WTC11 (cell line): ENCODE measurements at regions not wholly inside any gene's neighbourhood (a gene's known extent, or its start where the extent isn't known, plus 50 kb on each side); places are given as distances from the start of the nearest gene placed in this dataset.

ENCODE experiments used
- ATAC-seq: fragments of 200-7000 bp; cut with Tn5 transposase; 2 replicates; pipeline ENCODE4 v1.10.0; 2021; ENCODE audit warnings: mild to moderate bottlenecking, moderate library complexity
- CTCF ChIA-PET: fragments of 300-600 bp; sonication (Branson Sonifier 250); formaldehyde crosslinking; loops from one replicate; lab custom pipeline; 2021; ENCODE audit warnings: antibody characterized with exemption; lab: Charles Lee
- POLR2A ChIA-PET: fragments of 350-600 bp; sonication (Branson Sonifier 250); formaldehyde crosslinking; loops from one replicate; lab custom pipeline; 2021; ENCODE audit warnings: antibody characterized with exemption; lab: Charles Lee
- DNase-seq: peaks from one replicate; pipeline ENCODE4 v3.0.0; 2021; ENCODE audit warnings: low spot score
- H3K27ac Mint-ChIP-seq: 2 replicates; pipeline ENCODE4 v1.8.0; 2021; ENCODE audit warnings: mixed read lengths
- H3K27me3 Mint-ChIP-seq: 2 replicates; pipeline ENCODE4 v1.8.0; 2021; ENCODE audit warnings: low read depth, mild to moderate bottlenecking, moderate library complexity, mixed read lengths
- H3K36me3 Mint-ChIP-seq: 2 replicates; pipeline ENCODE4 v1.8.0; 2021; ENCODE audit warnings: mixed read lengths
- H3K4me1 Mint-ChIP-seq: 2 replicates; pipeline ENCODE4 v1.8.0; 2022; ENCODE audit warnings: mixed read lengths
- H3K4me3 Mint-ChIP-seq: 2 replicates; pipeline ENCODE4 v1.8.0; 2021; ENCODE audit warnings: mild to moderate bottlenecking, moderate library complexity, mixed read lengths
- H3K9me3 Mint-ChIP-seq: 2 replicates; pipeline ENCODE4 v1.8.0; 2021; ENCODE audit warnings: mixed read lengths
- AR ChIP-seq: fragments of 250-450 bp; sonication (Bioruptor Pico); IDR thresholded peaks from 2 replicates; pipeline ENCODE4 v1.9.0; 2021; ENCODE audit warnings: mild to moderate bottlenecking
- ATF2 ChIP-seq: sonication (generic); formaldehyde crosslinking; IDR thresholded peaks from 2 replicates; pipeline ENCODE4 v1.8.1; 2022; ENCODE audit warnings: low read depth, missing genetic modification reagents, borderline replicate concordance
- ATF3 ChIP-seq: sonication (generic); formaldehyde crosslinking; conservative IDR thresholded peaks from 2 replicates; pipeline ENCODE4 v1.8.1; 2022; ENCODE audit warnings: mild to moderate bottlenecking, missing genetic modification reagents
- ERG ChIP-seq: fragments of 250-450 bp; sonication (Bioruptor Pico); IDR thresholded peaks from 2 replicates; pipeline ENCODE4 v1.8.0; 2021; ENCODE audit warnings: mild to moderate bottlenecking
- FOXJ3 ChIP-seq: sonication (generic); formaldehyde crosslinking; IDR thresholded peaks from 2 replicates; pipeline ENCODE4 v1.9.0; 2021; ENCODE audit warnings: missing genetic modification reagents, mild to moderate bottlenecking, borderline replicate concordance
- GABPB1 ChIP-seq: sonication (generic); formaldehyde crosslinking; IDR thresholded peaks from 2 replicates; pipeline ENCODE4 v1.8.1; 2023; ENCODE audit warnings: mild to moderate bottlenecking, missing genetic modification reagents
- KAT7 ChIP-seq: sonication (generic); formaldehyde crosslinking; IDR thresholded peaks from 2 replicates; pipeline ENCODE4 v1.8.1; 2023; ENCODE audit warnings: missing genetic modification reagents, mild to moderate bottlenecking, borderline replicate concordance
- NFATC4 ChIP-seq: fragments of 250-450 bp; sonication (Bioruptor Pico); IDR thresholded peaks from 2 replicates; pipeline ENCODE4 v1.9.0; 2021; ENCODE audit warnings: mild to moderate bottlenecking
- NR1H2 ChIP-seq: sonication (generic); formaldehyde crosslinking; IDR thresholded peaks from 2 replicates; pipeline ENCODE4 v1.9.0; 2021; ENCODE audit warnings: mild to moderate bottlenecking, moderate library complexity, missing genetic modification reagents
- OVOL2 ChIP-seq: fragments of 250-450 bp; sonication (Bioruptor Pico); IDR thresholded peaks from 2 replicates; pipeline ENCODE4 v1.9.0; 2021; ENCODE audit warnings: mild to moderate bottlenecking, borderline replicate concordance
- PREB ChIP-seq: sonication (generic); formaldehyde crosslinking; IDR thresholded peaks from 2 replicates; pipeline ENCODE4 v1.8.1; 2022; ENCODE audit warnings: mild to moderate bottlenecking, missing genetic modification reagents, moderate library complexity, borderline replicate concordance
- SOX15 ChIP-seq: fragments of 250-450 bp; sonication (Bioruptor Pico); IDR thresholded peaks from 2 replicates; pipeline ENCODE4 v1.9.0; 2021; ENCODE audit warnings: mild to moderate bottlenecking
- USF1 ChIP-seq: sonication (generic); formaldehyde crosslinking; IDR thresholded peaks from 2 replicates; pipeline ENCODE4 v1.8.0; 2022; ENCODE audit warnings: mild to moderate bottlenecking, missing genetic modification reagents
- USF2 ChIP-seq: sonication (generic); formaldehyde crosslinking; IDR thresholded peaks from 2 replicates; pipeline ENCODE4 v1.8.1; 2023; ENCODE audit warnings: mild to moderate bottlenecking, missing genetic modification reagents, moderate library complexity
- ZMAT4 ChIP-seq: fragments of 250-450 bp; sonication (Bioruptor Pico); IDR thresholded peaks from 2 replicates; pipeline ENCODE4 v1.9.0; 2021; ENCODE audit warnings: mild to moderate bottlenecking
- ZNF671 ChIP-seq: fragments of 250-450 bp; sonication (Bioruptor Pico); IDR thresholded peaks from 2 replicates; pipeline ENCODE4 v1.8.0; 2021; ENCODE audit warnings: mild to moderate bottlenecking

- H3K27me3 Mint-ChIP-seq: peaks cover 15% of the 10 kb centered on the region
- no peak for DNase-seq
- ChIA-PET CTCF (no interaction called here), POLR2A (no interaction called here)
- peak overlapping the region; percentile 50 for H3K4me3 Mint-ChIP-seq
- H3K9me3 Mint-ChIP-seq: no peaks in the 10 kb centered on the region
- TF ChIP-seq PREB (no peak), SOX15 (CRISPR knock-in tag) (no peak), KAT7 (CRISPR knock-in tag) (no peak), OVOL2 (CRISPR knock-in tag) (no peak), NR1H2 (CRISPR knock-in tag) (no peak)
- H3K4me1 Mint-ChIP-seq: peaks cover 34% of the 10 kb centered on the region
- ATAC-seq: peak; percentile 70
- H3K27ac Mint-ChIP-seq: no peak overlapping the region
- no peaks in the 10 kb centered on the region for H3K36me3 Mint-ChIP-seq
Measured at GRCh38 chr9:79395755-79396154, 176.0 kb upstream of the TLE4 start.

- no peak for TF ChIP-seq NFATC4 (CRISPR knock-in tag)
- TF ChIP-seq ZMAT4 (CRISPR knock-in tag): no peak
- peak; percentile 78 for TF ChIP-seq USF1
- no peak for TF ChIP-seq OVOL2 (CRISPR knock-in tag)
- no peak for TF ChIP-seq AR (CRISPR knock-in tag)
- TF ChIP-seq FOXJ3 (CRISPR knock-in tag): no peak
- TF ChIP-seq ATF3 (CRISPR knock-in tag): no peak
- TF ChIP-seq ATF2 (CRISPR knock-in tag): no peak
- TF ChIP-seq USF2 (CRISPR knock-in tag): peak; percentile 88
- TF ChIP-seq ZNF671 (CRISPR knock-in tag): no peak
- no peak overlapping the region for H3K27ac Mint-ChIP-seq
- peaks cover 15% of the 10 kb centered on the region for H3K27me3 Mint-ChIP-seq
- POLR2A ChIA-PET: no interaction called here
- DNase-seq (no peak), ATAC-seq (no peak)
- CTCF ChIA-PET: no interaction called here
- peaks cover 34% of the 10 kb centered on the region for H3K4me1 Mint-ChIP-seq
- H3K9me3 Mint-ChIP-seq: no peaks in the 10 kb centered on the region
- H3K36me3 Mint-ChIP-seq: no peaks in the 10 kb centered on the region
- no peak overlapping the region; the same call in 1 of the 2 replicates for H3K4me3 Mint-ChIP-seq
Measured at GRCh38 chr9:79396168-79396567, 175.6 kb upstream of the TLE4 start.

- DNase-seq: no peak
- Mint-ChIP-seq H3K36me3 (no peaks in the 10 kb centered on the region), H3K4me1 (0 out of 2 replicates have a peak, but pooled peaks cover 2% of the 10 kb centered on the region), H3K9me3 (no peaks in the 10 kb centered on the region), H3K27ac (no peak overlapping the region), H3K4me3 (no peak overlapping the region), H3K27me3 (no peaks in the 10 kb centered on the region)
- ChIA-PET CTCF (interaction anchor here (1.1 kb wide), 1 partner anchor 268 kb away, joined by 3 read pairs; no protein-coding TSS in a partner anchor), POLR2A (no interaction called here)
- TF ChIP-seq GABPB1 (CRISPR knock-in tag) (no peak), SOX15 (CRISPR knock-in tag) (no peak), ERG (CRISPR knock-in tag) (no peak)
- ATAC-seq: no peak; the same call in 1 of the 2 replicates
Measured at GRCh38 chr9:79403495-79403894, 168.3 kb upstream of the TLE4 start.
